KOPT-K1 (cell line): ENCODE measurements at regions not wholly inside any gene's neighbourhood (a gene's known extent, or its start where the extent isn't known, plus 50 kb on each side); places are given as distances from the start of the nearest gene placed in this dataset.

Source experiments
- H3K27ac ChIP-seq: fragments of 200-600 bp; sonication (generic); 2 replicates; pipeline ENCODE4 v1.5.1; 2016; ENCODE audit warnings: antibody characterized with exemption, mild to moderate bottlenecking, low read depth, low read length; ENCODE audit not compliant: poor library complexity, severe bottlenecking
- H3K36me3 ChIP-seq: fragments of 200-600 bp; sonication (generic); 2 replicates; pipeline ENCODE4 v1.5.1; 2017; ENCODE audit warnings: antibody characterized with exemption, mild to moderate bottlenecking, low read length, moderate library complexity; ENCODE audit not compliant: insufficient read depth
- H3K9me3 ChIP-seq: fragments of 200-600 bp; sonication (generic); 2 replicates; pipeline ENCODE4 v1.5.1; 2017; ENCODE audit warnings: antibody characterized with exemption, low read length, mild to moderate bottlenecking; ENCODE audit not compliant: insufficient read depth, poor library complexity, severe bottlenecking

DNA sequence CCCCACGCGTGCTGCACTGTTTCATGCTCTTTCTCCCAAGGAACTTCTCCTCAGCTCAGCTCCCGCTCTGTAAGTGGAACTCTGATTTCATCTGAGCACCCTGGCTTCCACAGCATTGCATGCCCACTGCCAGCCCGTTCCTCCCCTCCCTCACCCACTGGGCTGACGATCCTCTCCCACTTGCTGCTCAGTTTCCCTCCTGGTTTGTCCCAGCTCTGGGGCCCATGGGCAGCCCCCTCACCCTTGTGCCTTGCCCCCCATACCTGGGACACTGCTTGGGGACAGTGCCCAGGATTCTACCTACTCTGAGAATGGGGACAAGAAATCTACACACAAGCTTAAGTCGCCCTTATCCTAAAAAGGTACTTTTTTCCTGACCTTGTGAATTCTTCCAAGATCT lies 115.9 kb upstream of the C1QTNF9B start:
- Histone ChIP-seq H3K27ac (no peak overlapping the region), H3K9me3 (no peaks in the 10 kb centered on the region), H3K36me3 (no peaks in the 10 kb centered on the region)

DNA sequence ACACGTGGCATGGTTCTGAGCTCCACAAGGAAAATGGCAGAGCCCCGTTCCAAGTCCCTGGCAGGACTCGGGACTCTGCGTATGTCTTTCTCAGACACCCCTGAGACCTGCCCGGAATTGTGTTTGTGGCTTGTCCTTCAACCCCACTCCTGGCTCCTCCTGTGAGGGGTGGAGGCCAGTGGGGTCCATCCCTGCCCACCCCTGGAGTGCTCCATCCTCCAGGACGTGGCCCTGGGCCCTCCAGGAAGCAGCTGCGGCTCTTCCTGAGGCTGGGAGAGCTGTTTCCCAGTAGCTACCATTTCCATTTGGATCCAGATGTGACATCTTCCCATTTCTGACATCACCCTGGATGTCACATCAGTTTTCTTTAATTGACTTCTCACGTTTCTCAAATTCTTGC lies 118.7 kb upstream of the C1QTNF9B start:
- Histone ChIP-seq H3K27ac (no peak overlapping the region), H3K36me3 (no peaks in the 10 kb centered on the region), H3K9me3 (no peaks in the 10 kb centered on the region)

DNA sequence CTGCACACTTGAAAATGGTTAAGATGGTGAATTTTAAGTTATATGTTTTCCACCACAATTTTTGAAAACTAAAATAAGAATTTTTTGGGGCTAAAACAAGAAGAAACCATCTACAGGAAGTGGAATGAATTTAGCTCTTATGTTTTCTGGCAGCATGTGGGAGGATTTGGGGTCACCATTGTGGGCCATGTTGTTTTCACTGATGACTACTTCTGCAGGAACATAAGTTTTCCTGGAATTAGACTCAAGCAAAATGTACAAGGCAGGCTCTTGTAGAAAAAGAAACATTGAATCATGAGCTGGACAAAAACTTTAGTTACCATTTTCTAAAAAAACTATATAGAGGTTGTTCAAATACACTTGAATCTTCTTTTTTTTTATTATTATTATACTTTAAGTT lies 125.3 kb upstream of the C1QTNF9B start:
- no peaks in the 10 kb centered on the region for H3K36me3 ChIP-seq
- H3K27ac ChIP-seq: no peak overlapping the region
- H3K9me3 ChIP-seq: no peaks in the 10 kb centered on the region

DNA sequence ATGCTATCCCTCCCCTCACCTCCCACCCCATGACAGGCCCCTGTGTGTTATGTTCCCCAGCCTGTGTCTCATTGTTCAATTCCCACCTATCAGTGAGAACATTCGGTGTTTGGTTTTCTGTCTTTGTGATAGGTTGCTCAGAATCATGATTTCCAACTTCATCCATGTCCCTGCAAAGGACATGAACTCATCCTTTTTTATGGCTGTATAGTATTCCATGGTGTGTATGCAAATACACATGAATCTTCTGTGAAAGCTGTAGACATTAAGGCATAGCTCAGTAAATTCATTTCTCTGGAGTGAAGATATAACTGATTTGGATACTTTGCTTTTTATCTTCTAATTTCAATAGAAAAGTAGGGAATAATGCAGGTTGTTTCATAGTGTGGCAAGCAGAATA lies 125.8 kb upstream of the C1QTNF9B start:
- H3K9me3 ChIP-seq: no peaks in the 10 kb centered on the region
- no peak overlapping the region for H3K27ac ChIP-seq
- H3K36me3 ChIP-seq: no peaks in the 10 kb centered on the region

DNA sequence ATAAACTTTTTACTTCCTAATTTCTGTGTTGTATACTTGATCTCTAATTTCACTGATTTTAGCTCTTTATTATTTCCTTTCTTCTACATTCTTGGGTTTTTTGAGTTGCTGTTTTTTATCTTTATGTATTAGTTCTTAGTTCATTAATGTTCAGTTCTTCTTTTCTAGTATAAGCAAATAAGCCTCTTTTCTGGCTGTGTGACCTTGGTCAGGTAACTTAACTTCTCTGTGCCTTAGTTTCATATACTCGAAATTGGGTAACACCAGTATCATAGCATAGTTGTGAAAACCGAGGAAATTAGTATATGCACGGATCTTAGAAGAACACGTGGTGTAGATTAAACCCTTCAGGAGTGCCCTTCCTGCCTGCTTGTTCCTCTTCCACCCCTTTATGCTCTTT lies 130.2 kb upstream of the C1QTNF9B start:
- H3K36me3 ChIP-seq: no peaks in the 10 kb centered on the region
- no peak overlapping the region for H3K27ac ChIP-seq

DNA sequence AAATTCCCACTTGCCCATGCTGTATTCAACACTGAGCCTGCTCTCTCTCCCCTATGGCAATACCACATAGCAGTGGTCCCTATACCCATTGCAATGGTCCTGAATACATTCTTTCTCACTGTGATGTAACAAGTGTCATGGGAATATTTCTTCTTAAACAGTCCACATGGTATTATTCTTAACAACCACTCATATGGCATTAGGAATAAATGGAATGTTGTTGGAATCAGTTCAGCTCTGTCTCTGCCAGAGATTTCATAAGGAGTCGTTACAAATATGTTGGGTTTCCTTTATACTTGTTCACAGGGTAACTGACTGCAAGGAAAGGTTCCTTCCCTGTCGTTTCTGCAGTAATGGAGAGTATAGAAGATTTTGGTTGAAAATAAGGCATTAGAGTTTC lies 128.3 kb upstream of the SPATA13 start:
- Histone ChIP-seq H3K27ac (no peak overlapping the region), H3K36me3 (no peaks in the 10 kb centered on the region), H3K9me3 (no peaks in the 10 kb centered on the region)

More for the DNA sequence above, 130.2 kb upstream of the C1QTNF9B start:
- no peaks in the 10 kb centered on the region for H3K9me3 ChIP-seq

DNA sequence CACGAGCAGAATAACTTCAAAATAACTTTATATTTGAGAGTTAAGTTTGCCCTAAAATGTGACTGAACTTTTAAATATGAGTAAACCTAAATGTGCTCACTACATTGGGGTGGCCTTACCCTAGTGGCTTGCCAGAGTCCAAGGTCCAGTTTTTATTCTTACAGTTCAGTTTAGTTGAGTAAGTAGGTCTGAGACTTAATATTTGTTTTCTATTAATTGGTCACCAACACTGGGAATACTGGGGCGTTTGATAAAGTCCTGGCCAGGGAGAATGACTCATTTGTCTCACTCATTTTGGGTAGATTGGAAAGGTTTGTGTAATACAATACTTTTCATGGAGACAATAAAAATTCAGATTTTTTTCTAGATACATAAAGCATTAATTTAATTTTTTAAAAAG lies 127.8 kb upstream of the SPATA13 start:
- Histone ChIP-seq H3K9me3 (no peaks in the 10 kb centered on the region), H3K36me3 (no peaks in the 10 kb centered on the region), H3K27ac (no peak overlapping the region)

DNA sequence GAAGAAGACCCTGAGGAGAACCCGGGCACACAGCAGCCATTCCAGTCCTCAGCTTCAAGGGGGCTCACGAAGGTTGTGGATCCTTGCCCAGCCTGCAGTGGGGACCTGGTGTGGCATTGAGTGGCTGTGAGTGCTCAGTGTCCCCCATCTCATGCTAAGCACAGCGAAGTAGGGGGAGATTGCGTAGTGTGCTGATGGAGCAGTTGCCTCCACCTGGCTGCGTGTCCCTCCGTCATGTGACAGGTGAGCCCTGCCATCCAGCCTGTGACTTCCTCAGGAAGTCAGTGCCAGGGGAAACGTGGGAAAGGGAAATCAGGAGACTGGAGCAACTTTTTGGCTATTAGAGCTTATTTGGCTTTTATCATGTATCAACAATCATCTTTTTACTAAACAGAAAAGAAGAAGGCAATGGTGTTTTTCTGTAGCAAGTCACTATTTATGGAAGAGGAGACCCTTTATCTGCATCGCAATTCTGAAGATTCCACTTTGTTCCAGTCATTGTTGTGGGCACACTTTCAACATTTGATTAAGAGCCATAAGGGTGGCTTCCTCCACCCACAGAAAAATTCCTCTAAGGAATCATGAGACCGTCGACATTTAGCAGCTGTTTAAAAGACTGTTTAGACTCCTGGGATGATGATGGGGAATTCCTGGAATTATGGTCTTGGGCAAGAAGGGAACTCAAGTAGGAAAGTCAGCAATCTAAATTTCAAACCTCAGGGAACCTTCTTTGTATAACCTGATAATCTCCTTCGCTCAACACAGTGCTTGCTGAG lies 126.8 kb upstream of the SPATA13 start:
- H3K36me3 ChIP-seq: no peaks in the 10 kb centered on the region
- no peak overlapping the region for H3K27ac ChIP-seq
- no peaks in the 10 kb centered on the region for H3K9me3 ChIP-seq

DNA sequence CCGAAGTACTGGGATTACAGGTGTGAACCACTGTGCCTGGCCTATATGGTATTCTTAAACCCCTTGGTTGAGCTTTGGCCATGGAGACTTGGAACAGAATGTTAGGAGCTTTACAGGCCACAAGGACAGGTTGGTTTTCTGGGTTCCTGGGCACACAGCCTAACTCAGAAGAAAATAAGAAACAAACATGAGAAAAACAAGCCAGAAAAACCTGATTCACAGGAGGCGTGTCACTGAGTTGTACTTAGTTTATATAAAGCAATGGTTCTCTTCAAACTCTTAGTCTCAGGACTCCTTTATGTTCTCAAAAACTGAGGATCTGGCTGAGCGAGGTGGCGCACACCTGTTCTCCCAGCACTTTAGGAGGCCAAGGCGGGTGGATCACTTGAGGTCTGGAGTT lies 125.1 kb upstream of the SPATA13 start:
- Histone ChIP-seq H3K27ac (no peak overlapping the region), H3K9me3 (no peaks in the 10 kb centered on the region)

DNA sequence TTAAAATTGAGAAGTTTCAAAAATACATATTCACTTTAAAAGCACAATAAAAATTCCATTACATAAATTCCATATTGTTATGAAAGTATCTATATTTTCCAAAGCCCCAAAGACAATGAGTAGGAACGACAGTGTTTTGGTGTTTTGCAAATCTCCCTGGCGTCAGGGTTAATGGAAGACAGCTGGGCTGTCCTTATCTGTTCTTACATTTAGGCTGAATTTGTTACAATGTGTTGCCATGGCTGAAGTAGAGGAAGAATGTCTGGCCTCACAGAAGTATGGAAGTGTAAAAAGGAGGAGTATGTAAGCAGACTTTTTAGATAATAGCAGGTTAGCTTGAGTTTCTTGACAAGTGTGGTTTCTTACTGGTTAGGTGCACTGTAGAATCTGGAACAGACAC lies 124.4 kb upstream of the SPATA13 start:
- no peaks in the 10 kb centered on the region for H3K9me3 ChIP-seq
- H3K27ac ChIP-seq: no peak overlapping the region
- no peaks in the 10 kb centered on the region for H3K36me3 ChIP-seq

More for the DNA sequence above, 125.1 kb upstream of the SPATA13 start:
- H3K36me3 ChIP-seq: no peaks in the 10 kb centered on the region

DNA sequence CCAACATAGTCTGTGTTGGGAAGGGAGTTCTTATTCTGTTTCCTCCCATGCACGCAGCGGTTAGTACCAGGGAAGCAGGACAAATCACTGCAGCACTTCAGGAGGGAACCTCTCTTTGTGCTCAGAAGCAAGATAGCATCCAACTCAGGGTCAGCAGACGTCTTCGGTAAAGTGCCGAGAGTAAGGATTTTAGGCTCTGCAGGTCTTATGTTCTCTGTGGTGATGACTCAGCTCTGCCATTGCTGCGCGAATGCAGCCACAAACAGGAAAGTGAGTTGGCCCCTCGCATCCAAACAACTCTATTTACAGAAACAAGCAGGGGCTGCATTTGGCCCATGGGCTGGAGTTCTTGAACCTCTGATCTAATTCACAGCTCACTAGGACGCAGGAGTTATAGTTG lies 122.1 kb upstream of the SPATA13 start:
- H3K27ac ChIP-seq: no peak overlapping the region
- H3K9me3 ChIP-seq: no peaks in the 10 kb centered on the region
- no peaks in the 10 kb centered on the region for H3K36me3 ChIP-seq

DNA sequence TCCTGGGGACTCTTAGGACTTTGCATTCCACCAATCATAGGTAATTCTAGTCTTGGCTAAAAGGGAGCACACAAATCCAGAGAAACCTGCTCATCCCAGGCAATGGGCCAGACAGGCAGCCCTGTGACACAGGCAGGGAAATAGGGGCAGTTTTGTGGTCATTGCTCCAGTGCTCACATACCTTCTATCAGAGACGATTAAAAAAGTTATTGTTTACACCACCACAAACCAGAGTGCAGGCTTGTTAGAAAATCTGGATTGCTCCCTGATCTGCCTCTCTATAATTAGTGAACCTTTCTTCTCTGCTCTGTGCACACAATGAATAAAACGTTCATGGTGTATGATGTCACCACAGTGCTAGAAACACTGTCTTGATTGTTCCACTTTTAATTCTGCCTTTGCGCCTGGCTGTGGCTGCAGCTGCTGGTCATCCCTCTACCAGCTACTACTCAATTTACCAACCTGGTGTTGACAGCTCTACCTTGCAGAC lies 121.6 kb upstream of the SPATA13 start:
- H3K36me3 ChIP-seq: no peaks in the 10 kb centered on the region
- H3K9me3 ChIP-seq: no peaks in the 10 kb centered on the region
- H3K27ac ChIP-seq: no peak overlapping the region

DNA sequence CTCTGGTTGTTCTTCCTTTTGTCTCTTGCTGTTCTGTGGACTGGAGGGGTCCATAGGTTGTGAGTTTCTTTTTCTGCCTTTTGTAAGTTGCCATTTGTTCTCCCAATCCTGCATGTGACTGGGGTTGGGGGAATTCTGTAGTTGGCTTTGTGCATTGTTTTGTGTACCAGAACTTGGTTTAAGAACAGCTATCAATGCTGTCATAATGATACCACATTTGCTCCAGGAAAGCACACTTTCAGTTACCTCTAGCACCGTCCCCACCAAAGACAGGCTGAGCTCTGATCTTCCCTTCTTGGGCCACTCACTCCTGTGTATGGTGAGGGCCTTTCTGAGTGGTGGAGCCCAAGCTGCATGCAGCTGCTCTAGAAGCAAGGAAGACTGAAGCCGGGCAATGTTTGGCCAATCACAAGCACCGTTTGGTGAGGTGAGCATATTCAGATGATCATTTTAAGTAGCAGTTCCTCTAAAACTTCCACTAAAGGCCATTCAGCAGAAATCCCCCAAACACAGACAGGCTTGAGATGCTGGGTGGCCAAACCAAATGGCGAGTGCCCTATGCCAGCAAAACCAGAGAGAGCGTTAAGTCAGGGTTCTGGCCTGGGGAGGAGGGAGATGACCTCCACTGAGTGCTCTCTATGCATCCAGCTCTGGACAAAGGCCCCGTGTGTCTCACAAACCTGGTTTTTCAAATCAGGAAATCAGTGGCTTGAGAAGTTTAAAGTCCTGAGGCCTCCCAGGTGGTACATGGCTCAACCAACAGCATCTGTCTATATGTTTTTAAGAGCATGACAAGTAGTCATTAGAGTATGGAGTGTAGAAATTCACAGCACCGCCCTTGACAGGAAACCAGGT lies 120.7 kb upstream of the SPATA13 start:
- Histone ChIP-seq H3K36me3 (no peaks in the 10 kb centered on the region), H3K9me3 (no peaks in the 10 kb centered on the region), H3K27ac (no peak overlapping the region)

DNA sequence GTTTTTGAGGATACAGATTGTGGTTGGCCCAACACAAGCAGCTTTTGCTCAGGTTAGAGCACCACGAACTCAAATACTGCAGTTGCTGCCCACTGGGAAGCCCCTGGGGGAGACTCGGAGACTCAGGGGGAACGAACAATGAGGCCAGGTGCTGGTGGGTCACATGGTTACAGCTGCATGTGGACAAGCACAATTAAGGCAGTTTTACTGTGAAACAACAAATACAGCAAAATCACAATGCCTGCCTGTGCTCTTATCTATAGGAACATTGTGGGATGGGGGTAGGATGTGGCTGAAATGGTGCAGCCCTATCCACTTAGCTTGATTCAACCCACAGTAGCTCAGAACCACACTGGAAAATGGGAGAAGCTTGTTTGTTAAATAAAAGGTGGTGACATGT lies 119.7 kb upstream of the SPATA13 start:
- no peaks in the 10 kb centered on the region for H3K9me3 ChIP-seq
- H3K36me3 ChIP-seq: no peaks in the 10 kb centered on the region
- no peak overlapping the region for H3K27ac ChIP-seq

DNA sequence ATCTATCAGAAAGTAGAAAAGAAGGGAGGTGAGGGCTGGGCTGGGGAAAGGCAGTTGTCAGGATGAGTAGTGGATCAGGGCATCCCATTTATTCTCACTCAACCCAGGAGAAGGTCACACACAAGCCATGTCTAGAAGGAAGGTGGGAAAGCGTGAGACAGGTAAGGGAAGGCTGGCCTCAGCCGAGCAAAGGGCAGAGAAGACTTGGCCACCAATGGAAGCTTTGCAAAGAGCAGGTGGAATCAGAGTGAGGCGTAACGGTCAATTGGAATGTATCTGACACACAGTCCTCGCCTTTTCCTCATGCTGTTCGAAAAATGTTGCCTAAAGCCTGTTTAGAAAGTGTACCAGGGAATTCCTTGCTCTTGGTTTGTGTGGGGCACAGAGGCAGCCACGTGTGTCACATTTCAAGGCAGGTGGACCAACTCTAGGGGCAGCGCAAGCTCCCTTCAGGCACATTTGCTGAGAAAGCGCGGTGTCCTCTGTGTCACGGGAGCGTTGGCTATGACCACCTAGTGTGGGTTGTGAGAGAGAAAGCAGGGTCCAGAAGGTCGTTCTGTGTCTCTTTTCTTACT lies 118.8 kb upstream of the SPATA13 start:
- peaks cover 8% of the 10 kb centered on the region for H3K9me3 ChIP-seq
- H3K36me3 ChIP-seq: no peaks in the 10 kb centered on the region
- H3K27ac ChIP-seq: no peak overlapping the region
